CD4-positive, alpha-beta T cell (primary cell): ENCODE measurements at regions not wholly inside any gene's neighbourhood (a gene's known extent, or its start where the extent isn't known, plus 50 kb on each side); places are given as distances from the start of the nearest gene placed in this dataset.
A peak's percentile ranks its signal among the peaks of the same experiment; 100 is the strongest.
"Not testable (repeated sequence)": the region's sequence is repeated elsewhere in the genome, so short reads cannot be mapped to it uniquely, and the experiment has no call there.

Experiments used
- ATAC-seq: fragments of 200-7000 bp; cut with Tn5 transposase; one replicate; pipeline ENCODE4 v1.10.0; 2022; ENCODE audit warnings: mild to moderate bottlenecking; ENCODE audit not compliant: poor library complexity
- CTCF ChIA-PET: fragments of 350-600 bp; sonication (Branson Sonifier 250); formaldehyde crosslinking; loops from one replicate; lab custom pipeline; 2021; ENCODE audit warnings: antibody characterized with exemption, inconsistent platforms; lab: Charles Lee
- POLR2A ChIA-PET: fragments of 350-600 bp; sonication (Branson Sonifier 250); formaldehyde crosslinking; loops from one replicate; lab custom pipeline; 2021; ENCODE audit warnings: antibody characterized with exemption, inconsistent platforms; lab: Charles Lee
- DNase-seq, 14 experiments: peaks; one replicate each; pipeline ENCODE4 v3.0.0-alpha.2; 2013 to 2020; ENCODE audit warnings: mixed read lengths in 2 of 14
- H3K27ac ChIP-seq, 2 donors: one replicate each; pipeline versions ENCODE4 v1.5.1 to v1.7.0; 2013; ENCODE audit warnings: low read length in 2 of 2, low read depth in 1 of 2, mild to moderate bottlenecking in 1 of 2
- H3K27me3 ChIP-seq, 2 experiments: 1 replicate in 1 of 2; 2 replicates in 1 of 2; pipeline versions ENCODE4 v1.6.1 to v1.7.0; 2013; ENCODE audit warnings: low read length in 2 of 2, control low read depth in 1 of 2, mild to moderate bottlenecking in 1 of 2, moderate library complexity in 1 of 2; ENCODE audit not compliant: insufficient read depth in 2 of 2, control insufficient read depth in 1 of 2
- H3K36me3 ChIP-seq: one replicate; pipeline ENCODE4 v1.6.1; 2013; ENCODE audit warnings: low read length, control low read depth; ENCODE audit not compliant: insufficient read depth
- H3K4me1 ChIP-seq: one replicate; pipeline ENCODE4 v1.6.1; 2013; ENCODE audit warnings: low read length, control low read depth; ENCODE audit not compliant: insufficient read depth
- H3K4me3 ChIP-seq: one replicate; pipeline ENCODE4 v1.5.1; 2013; ENCODE audit warnings: mild to moderate bottlenecking, low read length, moderate library complexity
- H3K9me3 ChIP-seq, 2 experiments: 1 replicate in 1 of 2; 2 replicates in 1 of 2; pipeline versions ENCODE4 v1.6.1 to v1.7.0; 2013; ENCODE audit warnings: low read length in 2 of 2, mild to moderate bottlenecking in 2 of 2, control low read depth in 1 of 2, moderate library complexity in 1 of 2; ENCODE audit not compliant: control insufficient read depth in 1 of 2, insufficient read depth in 1 of 2
- H3K27ac Mint-ChIP-seq: one replicate; pipeline ENCODE4 v1.8.0; 2020; ENCODE audit warnings: mixed read lengths
- H3K27me3 Mint-ChIP-seq: one replicate; pipeline ENCODE4 v1.8.0; 2021; ENCODE audit warnings: mixed read lengths
- H3K36me3 Mint-ChIP-seq: one replicate; pipeline ENCODE4 v1.8.0; 2021; ENCODE audit warnings: low read depth, mixed read lengths
- H3K4me1 Mint-ChIP-seq: one replicate; pipeline ENCODE4 v1.8.0; 2021; ENCODE audit warnings: low read depth, mixed read lengths
- H3K4me3 Mint-ChIP-seq: one replicate; pipeline ENCODE4 v1.8.0; 2020; ENCODE audit warnings: mild to moderate bottlenecking, mixed read lengths
- H3K9me3 Mint-ChIP-seq: one replicate; pipeline ENCODE4 v1.8.0; 2020; ENCODE audit warnings: mixed read lengths
- CTCF ChIP-seq: fragments of 200-600 bp; IDR thresholded peaks from one replicate; pipeline ENCODE4 v1.8.0; 2022; ENCODE audit warnings: antibody characterized with exemption, mild to moderate bottlenecking
- intact Hi-C, 2 experiments: fragments of 100-400 bp; cut with DNase I in 1 of 2; cut with micrococcal nuclease in 1 of 2; formaldehyde crosslinking; loops; one replicate each; pipeline versions ENCODE4 v1.15.1 to v1.9.0; 2023 to 2025; cut with DNase I, micrococcal nuclease

- Histone ChIP-seq H3K36me3 (no peaks in the 10 kb centered on the region), H3K9me3 (peaks cover 0 to 8% of the 10 kb centered on the region in 2 experiments), H3K4me3 (no peak overlapping the region), H3K4me1 (no peaks in the 10 kb centered on the region), H3K27ac (no peak overlapping the region), H3K27me3 (no peaks in the 10 kb centered on the region)
- no peak overlapping the region for H3K27ac Mint-ChIP-seq
- no peak for ATAC-seq
- ChIA-PET POLR2A (no interaction called here), CTCF (no interaction called here)
- H3K4me1 Mint-ChIP-seq: no peaks in the 10 kb centered on the region
- no peak for TF ChIP-seq CTCF
- H3K27me3 Mint-ChIP-seq: no peaks in the 10 kb centered on the region
- H3K36me3 Mint-ChIP-seq: no peaks in the 10 kb centered on the region
- DNase-seq: peak in 1 of 14 experiments; percentile 2
- H3K9me3 Mint-ChIP-seq: peaks cover 8% of the 10 kb centered on the region
- intact Hi-C loops: no loop called here
- no peak overlapping the region for H3K4me3 Mint-ChIP-seq
Measured at GRCh38 chr18:6521803-6522418, 107.2 kb upstream of the L3MBTL4 start.

GRCh38 chr18:6525604-6526003, 110.9 kb upstream of the L3MBTL4 start:
- no peak overlapping the region for H3K27ac Mint-ChIP-seq
- no peaks in the 10 kb centered on the region for H3K36me3 Mint-ChIP-seq
- CTCF ChIA-PET: no interaction called here
- H3K27me3 ChIP-seq: no peaks in the 10 kb centered on the region
- no peaks in the 10 kb centered on the region for H3K36me3 ChIP-seq
- TF ChIP-seq CTCF: no peak
- no peak overlapping the region for H3K27ac ChIP-seq
- no peak for DNase-seq
- ATAC-seq: no peak
- H3K4me3 ChIP-seq: no peak overlapping the region
- no peaks in the 10 kb centered on the region for H3K27me3 Mint-ChIP-seq
- H3K4me1 ChIP-seq: no peaks in the 10 kb centered on the region
- H3K9me3 Mint-ChIP-seq: peaks cover 11% of the 10 kb centered on the region
- H3K4me1 Mint-ChIP-seq: no peaks in the 10 kb centered on the region
- POLR2A ChIA-PET: no interaction called here
- intact Hi-C loops: no loop called here
- H3K4me3 Mint-ChIP-seq: no peak overlapping the region
- H3K9me3 ChIP-seq: peaks cover 0 to 9% of the 10 kb centered on the region in 2 experiments

- Histone ChIP-seq H3K27me3 (no peaks in the 10 kb centered on the region), H3K36me3 (no peaks in the 10 kb centered on the region), H3K9me3 (peaks cover 0 to 4% of the 10 kb centered on the region in 2 experiments), H3K27ac (no peak overlapping the region), H3K4me1 (no peaks in the 10 kb centered on the region), H3K4me3 (no peak overlapping the region)
- Mint-ChIP-seq H3K27ac (no peak overlapping the region), H3K9me3 (no peaks in the 10 kb centered on the region), H3K27me3 (no peaks in the 10 kb centered on the region), H3K36me3 (no peaks in the 10 kb centered on the region), H3K4me3 (no peak overlapping the region), H3K4me1 (no peaks in the 10 kb centered on the region)
- intact Hi-C loops: no loop called here
- DNase-seq (no peak), ATAC-seq (no peak)
- ChIA-PET CTCF (no interaction called here), POLR2A (no interaction called here)
- TF ChIP-seq CTCF: no peak
Measured at GRCh38 chr18:6537475-6537874, 122.8 kb upstream of the L3MBTL4 start.

GRCh38 chr18:6541131-6541679, 126.5 kb upstream of the L3MBTL4 start:
- H3K4me3 Mint-ChIP-seq, H3K27ac ChIP-seq, H3K27me3 ChIP-seq, DNase-seq, CTCF ChIA-PET, intact Hi-C loops, H3K9me3 Mint-ChIP-seq, H3K4me3 ChIP-seq, H3K4me1 ChIP-seq, H3K27me3 Mint-ChIP-seq, H3K4me1 Mint-ChIP-seq, ATAC-seq, H3K27ac Mint-ChIP-seq, POLR2A ChIA-PET, H3K9me3 ChIP-seq, H3K36me3 ChIP-seq, H3K36me3 Mint-ChIP-seq: not testable (repeated sequence)
